Gastroesophageal sphincter (tissue), 4 donors: ENCODE measurements at regions not wholly inside any gene's neighbourhood (a gene's known extent, or its start where the extent isn't known, plus 50 kb on each side); places are given as distances from the start of the nearest gene placed in this dataset.

Experiments used
- ATAC-seq: fragments of 150-250 bp; one replicate; pipeline ENCODE4 v1.9.1; 2016; ENCODE audit warnings: mild to moderate bottlenecking, moderate library complexity
- H3K27ac ChIP-seq, 4 donors: fragments of 200-600 bp; sonication (generic) in 3 of 4; 1 replicate in 3 of 4; 2 replicates in 1 of 4; pipeline ENCODE4 v1.5.1; 2016 to 2019
- H3K27me3 ChIP-seq: fragments of 200-600 bp; sonication (generic); one replicate; pipeline ENCODE4 v1.5.1; 2019
- H3K36me3 ChIP-seq, 2 donors: fragments of 200-600 bp; sonication (generic); one replicate each; pipeline ENCODE4 v1.5.1; 2019; ENCODE audit warnings: control low read depth in 1 of 2
- H3K4me1 ChIP-seq, 3 donors: fragments of 200-600 bp; sonication (generic); 1 replicate in 2 of 3; 2 replicates in 1 of 3; pipeline ENCODE4 v1.5.1; 2016 to 2019; ENCODE audit warnings: control low read depth in 2 of 3
- H3K4me3 ChIP-seq, 2 donors: fragments of 200-600 bp; sonication (generic); one replicate each; pipeline ENCODE4 v1.5.1; 2019; ENCODE audit warnings: mild to moderate bottlenecking in 1 of 2, moderate library complexity in 1 of 2
- H3K9me3 ChIP-seq, 3 donors: fragments of 200-600 bp; sonication (generic); one replicate each; pipeline ENCODE4 v1.5.1; 2017 to 2019; ENCODE audit warnings: control low read depth in 2 of 3
- EP300 ChIP-seq: sonication (generic); formaldehyde crosslinking; IDR thresholded peaks from one replicate; pipeline ENCODE4 v1.6.1; 2017; ENCODE audit warnings: antibody characterized with exemption, mild to moderate bottlenecking
- POLR2A ChIP-seq, 2 donors: fragments of 450-650 bp; IDR thresholded peaks; one replicate each; pipeline ENCODE4 v1.6.1; 2017; ENCODE audit warnings: antibody characterized with exemption in 2 of 2, mild to moderate bottlenecking in 2 of 2, moderate library complexity in 1 of 2
- POLR2AphosphoS5 ChIP-seq: sonication (generic); formaldehyde crosslinking; IDR thresholded peaks from one replicate; pipeline ENCODE4 v1.6.1; 2017; ENCODE audit warnings: antibody characterized with exemption
- WGBS, 2 donors: methylation state at CpG; one replicate each; pipeline ENCODE4 v1.1.5; 2018; ENCODE audit warnings: low coverage in 1 of 2; 5-methylcytosine and 5-hydroxymethylcytosine counted together
- TF ChIP-seq, protein P1 (sequence below), 4 experiments: fragments of 200-600 bp in 2 of 4; fragments of 450-650 bp in 2 of 4; sonication (generic) in 1 of 4; IDR thresholded peaks; one replicate each; pipeline ENCODE4 v1.5.1; 2017 to 2019; ENCODE audit warnings: antibody characterized with exemption in 4 of 4, mild to moderate bottlenecking in 2 of 4, moderate library complexity in 2 of 4

DNA sequence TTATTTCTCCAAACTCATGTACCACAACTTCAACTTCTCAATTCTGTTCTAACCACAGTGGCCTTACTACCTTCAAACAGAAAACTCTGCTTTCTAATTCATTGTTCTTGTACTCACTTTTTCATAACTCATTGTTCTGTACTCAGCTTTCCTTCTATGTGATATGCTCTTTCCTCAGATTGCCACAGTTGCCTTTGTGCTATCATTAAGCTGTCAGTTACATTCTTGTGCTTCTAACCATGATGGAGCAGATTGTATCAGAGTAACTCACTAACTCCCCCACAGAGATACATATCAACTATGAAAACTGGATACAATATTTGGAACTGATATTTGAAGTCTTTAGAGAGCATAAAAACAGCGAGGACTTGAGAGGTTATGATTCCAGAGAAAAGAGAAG is 1213.7 kb downstream of the KCNT2 start:
- H3K4me1 ChIP-seq = no peaks in the 10 kb centered on the region
- H3K36me3 ChIP-seq = no peaks in the 10 kb centered on the region
- H3K9me3 ChIP-seq = peaks cover 0 to 7% (median 0%) of the 10 kb centered on the region in 3 donors
- WGBS, 2 donors = 71 to 76% methylated on average over 1 of the region's 1 CpG
- TF ChIP-seq POLR2A (IDR thresholded peaks at IDR 0.05) (no peak), POLR2AphosphoS5 (no peak), EP300 (no peak)
- TF ChIP-seq, protein P1, sequence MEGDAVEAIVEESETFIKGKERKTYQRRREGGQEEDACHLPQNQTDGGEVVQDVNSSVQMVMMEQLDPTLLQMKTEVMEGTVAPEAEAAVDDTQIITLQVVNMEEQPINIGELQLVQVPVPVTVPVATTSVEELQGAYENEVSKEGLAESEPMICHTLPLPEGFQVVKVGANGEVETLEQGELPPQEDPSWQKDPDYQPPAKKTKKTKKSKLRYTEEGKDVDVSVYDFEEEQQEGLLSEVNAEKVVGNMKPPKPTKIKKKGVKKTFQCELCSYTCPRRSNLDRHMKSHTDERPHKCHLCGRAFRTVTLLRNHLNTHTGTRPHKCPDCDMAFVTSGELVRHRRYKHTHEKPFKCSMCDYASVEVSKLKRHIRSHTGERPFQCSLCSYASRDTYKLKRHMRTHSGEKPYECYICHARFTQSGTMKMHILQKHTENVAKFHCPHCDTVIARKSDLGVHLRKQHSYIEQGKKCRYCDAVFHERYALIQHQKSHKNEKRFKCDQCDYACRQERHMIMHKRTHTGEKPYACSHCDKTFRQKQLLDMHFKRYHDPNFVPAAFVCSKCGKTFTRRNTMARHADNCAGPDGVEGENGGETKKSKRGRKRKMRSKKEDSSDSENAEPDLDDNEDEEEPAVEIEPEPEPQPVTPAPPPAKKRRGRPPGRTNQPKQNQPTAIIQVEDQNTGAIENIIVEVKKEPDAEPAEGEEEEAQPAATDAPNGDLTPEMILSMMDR (IDR thresholded peaks at IDR 0.05) = no peak
- H3K27me3 ChIP-seq = no peaks in the 10 kb centered on the region
- H3K27ac ChIP-seq = no peak overlapping the region
- H3K4me3 ChIP-seq = no peak overlapping the region
- no peak for ATAC-seq

DNA sequence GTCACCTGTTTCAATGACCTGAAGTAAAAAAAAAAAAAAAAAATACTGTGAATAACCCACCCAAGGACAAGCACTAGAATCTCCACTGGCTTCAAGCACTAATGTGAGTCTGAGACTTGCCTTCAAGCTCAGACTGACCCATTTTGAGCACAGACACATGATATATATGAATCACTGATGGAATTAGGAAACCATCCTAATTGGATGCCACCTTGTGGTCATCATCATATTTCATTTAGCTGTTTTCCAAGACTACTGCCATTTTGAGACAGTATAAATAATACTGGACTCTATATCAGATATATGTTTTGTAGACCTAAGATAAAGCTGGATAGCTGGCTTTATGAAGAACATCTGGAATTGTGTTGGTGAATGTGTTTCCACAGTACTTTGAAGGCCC is 1232.0 kb downstream of the KCNT2 start:
- H3K4me3 ChIP-seq = no peak overlapping the region
- no peaks in the 10 kb centered on the region for H3K4me1 ChIP-seq
- no peak for ATAC-seq
- H3K36me3 ChIP-seq = no peaks in the 10 kb centered on the region
- no peaks in the 10 kb centered on the region for H3K9me3 ChIP-seq
- no peaks in the 10 kb centered on the region for H3K27me3 ChIP-seq
- no peak overlapping the region for H3K27ac ChIP-seq
- TF ChIP-seq POLR2A (IDR thresholded peaks at IDR 0.05) (no peak), POLR2AphosphoS5 (no peak), EP300 (no peak)
- TF ChIP-seq, protein P1 (IDR thresholded peaks at IDR 0.05) = no peak

DNA sequence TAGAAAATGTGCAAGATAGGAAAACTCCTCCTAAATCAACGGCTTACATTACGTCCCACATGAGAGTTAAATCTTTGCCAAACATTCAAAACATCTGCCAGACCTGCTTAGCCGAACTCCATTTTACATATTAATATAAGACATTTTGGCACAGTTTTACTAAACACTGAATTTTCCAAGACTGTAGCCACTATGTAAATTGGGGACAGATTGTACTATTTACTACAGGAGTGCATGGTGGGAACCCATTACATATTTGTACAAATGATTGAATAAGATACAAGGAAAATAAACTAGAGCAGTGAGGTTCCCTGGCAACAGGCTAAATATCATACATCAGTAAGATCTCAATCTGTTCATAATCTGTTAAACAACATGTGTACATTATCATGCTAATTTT is 1234.4 kb downstream of the KCNT2 start:
- TF ChIP-seq EP300 = no peak
- no peak for TF ChIP-seq POLR2A (IDR thresholded peaks at IDR 0.05)
- no peak for TF ChIP-seq POLR2AphosphoS5
- TF ChIP-seq, protein P1 (IDR thresholded peaks at IDR 0.05) = no peak
- Histone ChIP-seq H3K4me3 (no peak overlapping the region), H3K4me1 (no peaks in the 10 kb centered on the region), H3K27ac (no peak overlapping the region), H3K9me3 (no peaks in the 10 kb centered on the region), H3K36me3 (no peaks in the 10 kb centered on the region), H3K27me3 (no peaks in the 10 kb centered on the region)
- 38 to 40% methylated on average over 3 of the region's 3 CpGs for WGBS, 2 donors
- no peak for ATAC-seq

DNA sequence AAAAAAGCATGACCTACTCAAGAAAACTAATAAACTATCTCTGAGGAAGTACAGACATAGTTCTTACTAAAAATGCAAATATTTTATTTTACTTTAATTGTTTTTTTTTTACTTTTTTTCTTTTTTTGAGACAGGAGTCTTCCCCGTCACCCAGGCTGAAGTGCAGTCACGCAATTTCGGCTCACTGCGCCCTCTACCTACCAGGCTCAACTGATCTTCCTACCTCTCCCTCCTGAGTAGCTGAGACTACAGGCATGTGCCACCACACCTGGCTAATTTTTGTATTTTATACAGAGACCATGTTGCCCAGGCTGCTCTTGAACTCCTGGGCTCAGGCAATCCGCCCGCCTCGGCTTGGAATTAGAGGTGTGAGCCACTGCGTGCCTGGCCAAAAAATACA is 1263.1 kb downstream of the KCNT2 start:
- Histone ChIP-seq H3K36me3 (no peaks in the 10 kb centered on the region), H3K9me3 (no peaks in the 10 kb centered on the region), H3K4me1 (no peaks in the 10 kb centered on the region), H3K27me3 (no peaks in the 10 kb centered on the region), H3K4me3 (no peak overlapping the region), H3K27ac (no peak overlapping the region)
- TF ChIP-seq POLR2A (IDR thresholded peaks at IDR 0.05) (no peak), POLR2AphosphoS5 (no peak), EP300 (no peak)
- TF ChIP-seq, protein P1 (IDR thresholded peaks at IDR 0.05) = no peak
- WGBS, 2 donors = 65 to 82% methylated on average over 4 to 8 of the region's 8 CpGs
- ATAC-seq = no peak

DNA sequence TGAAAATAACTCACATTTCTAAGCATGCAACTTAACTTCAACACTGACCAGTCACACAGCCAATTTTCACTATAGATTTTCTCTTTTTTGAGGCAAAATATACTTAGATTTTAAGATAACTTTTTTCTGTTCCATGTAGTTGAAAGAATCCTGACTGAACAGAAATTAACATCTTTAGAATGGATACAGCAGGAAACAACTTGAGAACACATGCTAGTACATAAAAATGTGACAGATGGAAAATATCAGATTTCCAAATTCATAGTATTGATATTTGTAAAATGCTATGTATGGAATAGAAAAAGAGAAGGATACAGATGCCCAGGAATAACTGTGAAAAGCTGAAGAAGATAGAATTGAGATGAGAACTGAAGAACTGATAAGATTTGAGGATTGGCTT is 1270.6 kb downstream of the KCNT2 start:
- Histone ChIP-seq H3K36me3 (no peaks in the 10 kb centered on the region), H3K27ac (no peak overlapping the region)
- TF ChIP-seq POLR2A (IDR thresholded peaks at IDR 0.05) = no peak
- no peak for TF ChIP-seq EP300
- TF ChIP-seq POLR2AphosphoS5 = no peak
- TF ChIP-seq, protein P1 (IDR thresholded peaks at IDR 0.05) = no peak

More for the DNA sequence above, 1270.6 kb downstream of the KCNT2 start:
- no peaks in the 10 kb centered on the region for H3K9me3 ChIP-seq
- no peaks in the 10 kb centered on the region for H3K4me1 ChIP-seq
- no peak for ATAC-seq
- H3K4me3 ChIP-seq = no peak overlapping the region
- H3K27me3 ChIP-seq = no peaks in the 10 kb centered on the region
